ENCODE measurements at regions not wholly inside any gene's neighbourhood (a gene's known extent, or its start where the extent isn't known, plus 50 kb on each side); places are given as distances from the start of the nearest gene placed in this dataset.

DNA sequence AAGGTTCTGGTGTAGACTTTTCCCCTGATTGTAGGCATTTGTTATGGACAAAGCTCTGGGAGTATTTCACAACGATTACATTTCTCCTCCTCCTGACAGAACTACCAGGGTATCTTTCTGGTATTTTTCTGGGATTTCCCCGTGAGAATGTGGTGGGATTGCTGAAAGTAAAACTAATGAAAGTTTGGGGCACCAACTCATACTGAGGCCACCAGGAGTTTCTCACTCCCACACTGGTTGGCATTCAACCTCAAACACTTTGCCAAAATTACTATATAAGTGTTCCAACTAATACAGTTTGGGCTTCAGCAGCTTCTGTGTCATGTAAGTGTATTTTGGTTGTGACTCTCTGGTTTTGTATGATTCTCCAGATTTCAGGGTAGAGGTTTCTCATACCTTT lies 855.1 kb downstream of the GLUD2 start:
- TF ChIP-seq CTCF (IDR thresholded peaks at IDR 0.05; ENCODE audit: insufficient read depth, low read length, poor library complexity, severe bottlenecking) (no peak), EZH2phosphoT487 (conservative IDR thresholded peaks at IDR 0.05; ENCODE audit: low read length) (no peak)
